ENCODE measurements at regions not wholly inside any gene's neighbourhood (a gene's known extent, or its start where the extent isn't known, plus 50 kb on each side); places are given as distances from the start of the nearest gene placed in this dataset.

- Mint-ChIP-seq H3K36me3 (ENCODE audit: low read depth) (no peaks in the 10 kb centered on the region), H3K27me3 (peaks cover 16% of the 10 kb centered on the region), H3K4me1 (ENCODE audit: low read depth) (no peaks in the 10 kb centered on the region), H3K4me3 (no peak overlapping the region), H3K27ac (no peak overlapping the region), H3K9me3 (no peaks in the 10 kb centered on the region)
- DNase-seq = no peak
- ChIA-PET CTCF (no interaction called here), POLR2A (no interaction called here)
- intact Hi-C loops (cut with DNase I, micrococcal nuclease) = no loop called here
- Histone ChIP-seq H3K4me3 (ENCODE audit: low read length) (no peak overlapping the region), H3K4me1 (ENCODE audit: insufficient read depth, low read length) (no peaks in the 10 kb centered on the region), H3K36me3 (ENCODE audit: insufficient read depth, low read length) (no peaks in the 10 kb centered on the region), H3K27me3 (ENCODE audit: control insufficient read depth in 1 of 2, insufficient read depth in 2 of 2, low read length in 2 of 2) (peaks cover 0 to 3% of the 10 kb centered on the region in 2 experiments), H3K9me3 (ENCODE audit: control insufficient read depth in 1 of 2, insufficient read depth in 1 of 2, low read length in 2 of 2) (no peaks in the 10 kb centered on the region), H3K27ac (ENCODE audit: low read depth in 1 of 2, low read length in 2 of 2) (no peak overlapping the region)
- no peak for TF ChIP-seq CTCF (IDR thresholded peaks at IDR 0.05)
- ATAC-seq (ENCODE audit: poor library complexity) = no peak
Observed at GRCh38 chr2:149724091-149724490, 136.5 kb upstream of the MMADHC start.

GRCh38 chr2:149720615-149721014, 133.0 kb upstream of the MMADHC start:
- Mint-ChIP-seq H3K4me3 (no peak overlapping the region), H3K9me3 (no peaks in the 10 kb centered on the region), H3K27ac (no peak overlapping the region), H3K27me3 (no peaks in the 10 kb centered on the region), H3K36me3 (ENCODE audit: low read depth) (no peaks in the 10 kb centered on the region), H3K4me1 (ENCODE audit: low read depth) (no peaks in the 10 kb centered on the region)
- intact Hi-C loops (cut with DNase I, micrococcal nuclease) = no loop called here
- H3K9me3 ChIP-seq (ENCODE audit: control insufficient read depth in 1 of 2, insufficient read depth in 1 of 2, low read length in 2 of 2) = no peaks in the 10 kb centered on the region
- DNase-seq (no peak), ATAC-seq (ENCODE audit: poor library complexity) (no peak)
- ChIA-PET POLR2A (no interaction called here), CTCF (no interaction called here)
- H3K27me3 ChIP-seq (ENCODE audit: control insufficient read depth in 1 of 2, insufficient read depth in 2 of 2, low read length in 2 of 2) = no peaks in the 10 kb centered on the region
- no peaks in the 10 kb centered on the region for H3K36me3 ChIP-seq (ENCODE audit: insufficient read depth, low read length)
- no peak for TF ChIP-seq CTCF (IDR thresholded peaks at IDR 0.05)
- no peaks in the 10 kb centered on the region for H3K4me1 ChIP-seq (ENCODE audit: insufficient read depth, low read length)
- no peak overlapping the region for H3K27ac ChIP-seq (ENCODE audit: low read depth in 1 of 2, low read length in 2 of 2)
- H3K4me3 ChIP-seq (ENCODE audit: low read length) = no peak overlapping the region

GRCh38 chr2:149719695-149720094, 132.1 kb upstream of the MMADHC start:
- H3K27me3 Mint-ChIP-seq = no peaks in the 10 kb centered on the region

More at GRCh38 chr2:149719695-149720094, 132.1 kb upstream of the MMADHC start:
- H3K27ac ChIP-seq (ENCODE audit: low read depth in 1 of 2, low read length in 2 of 2) = no peak overlapping the region
- Mint-ChIP-seq H3K4me1 (ENCODE audit: low read depth) (no peaks in the 10 kb centered on the region), H3K4me3 (no peak overlapping the region), H3K27ac (no peak overlapping the region), H3K36me3 (ENCODE audit: low read depth) (no peaks in the 10 kb centered on the region), H3K9me3 (no peaks in the 10 kb centered on the region)
- ChIA-PET POLR2A (no interaction called here), CTCF (no interaction called here)
- H3K4me3 ChIP-seq (ENCODE audit: low read length) = no peak overlapping the region
- no peak for TF ChIP-seq CTCF (IDR thresholded peaks at IDR 0.05)
- H3K9me3 ChIP-seq (ENCODE audit: control insufficient read depth in 1 of 2, insufficient read depth in 1 of 2, low read length in 2 of 2) = no peaks in the 10 kb centered on the region
- ATAC-seq (ENCODE audit: poor library complexity) = no peak
- H3K36me3 ChIP-seq (ENCODE audit: insufficient read depth, low read length) = no peaks in the 10 kb centered on the region
- intact Hi-C loops (cut with DNase I, micrococcal nuclease) = no loop called here
- no peaks in the 10 kb centered on the region for H3K27me3 ChIP-seq (ENCODE audit: control insufficient read depth in 1 of 2, insufficient read depth in 2 of 2, low read length in 2 of 2)
- no peaks in the 10 kb centered on the region for H3K4me1 ChIP-seq (ENCODE audit: insufficient read depth, low read length)
- no peak for DNase-seq

All from CD4-positive, alpha-beta T cell (primary cell).